ENCODE measurements at regions not wholly inside any gene's neighbourhood (a gene's known extent, or its start where the extent isn't known, plus 50 kb on each side); places are given as distances from the start of the nearest gene placed in this dataset.

GRCh38 chr11:115065830-115066664 lies 387.7 kb downstream of the NXPE2 start:
- no peak for TF ChIP-seq POLR2A (IDR thresholded peaks at IDR 0.05; ENCODE audit: low read depth, low read length)
- no peak for TF ChIP-seq POLR2AphosphoS5 (IDR thresholded peaks at IDR 0.05; ENCODE audit: low read length)
- TF ChIP-seq CREM (IDR thresholded peaks at IDR 0.05; ENCODE audit: low read depth), result no peak
- TF ChIP-seq CTCF (IDR thresholded peaks at IDR 0.05 in 2 of 3, conservative IDR thresholded peaks at IDR 0.05 in 1 of 3; ENCODE audit: control insufficient read depth in 2 of 3, extremely low read depth in 1 of 3, insufficient read depth in 1 of 3, low read depth in 3 of 3, low read length in 3 of 3), result no peak

Data from GM12878 (cell line).